ENCODE measurements at regions not wholly inside any gene's neighbourhood (a gene's known extent, or its start where the extent isn't known, plus 50 kb on each side); places are given as distances from the start of the nearest gene placed in this dataset.

GRCh38 chr9:107148216-107148615, 134.9 kb upstream of the RAD23B start:
- no peak for TF ChIP-seq CTCF (IDR thresholded peaks at IDR 0.05)
- TF ChIP-seq EZH2 (IDR thresholded peaks at IDR 0.05; ENCODE audit: borderline replicate concordance, insufficient read depth, low read depth, low read length, poor library complexity, severe bottlenecking) = no peak
